ENCODE measurements at regions not wholly inside any gene's neighbourhood (a gene's known extent, or its start where the extent isn't known, plus 50 kb on each side); places are given as distances from the start of the nearest gene placed in this dataset.

DNA sequence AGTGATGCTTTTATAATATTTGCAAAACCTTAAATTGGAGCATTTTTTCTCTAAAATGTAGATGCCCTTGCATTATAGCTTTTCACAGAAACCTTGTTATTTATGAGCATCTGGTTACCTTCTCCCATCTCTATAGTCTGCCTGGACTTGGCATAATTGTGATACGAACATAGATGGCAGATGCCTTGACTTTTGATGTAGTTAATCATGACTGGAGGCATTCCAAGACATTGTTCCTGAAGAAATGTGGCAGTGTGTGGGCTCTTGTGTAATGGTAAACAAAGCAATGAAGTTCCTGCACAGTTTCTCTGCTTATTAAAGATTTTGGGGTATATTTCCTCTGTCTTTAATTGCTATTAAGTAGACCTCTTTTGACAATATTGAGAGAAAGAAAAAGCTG lies 500.1 kb downstream of the PCDH19 start:
- Histone ChIP-seq H3K79me1 (ENCODE audit: low read length) (no peaks in the 10 kb centered on the region), H3K23ac (ENCODE audit: low read length) (no peak overlapping the region), H3K9me3 (ENCODE audit: insufficient read depth, low read depth, low read length) (no peaks in the 10 kb centered on the region), H3K4me3 (ENCODE audit: low read depth, low read length) (no peak overlapping the region), H3K4ac (ENCODE audit: low read depth, low read length) (no peak overlapping the region), H2AFZ (ENCODE audit: insufficient read depth, low read length, poor library complexity) (no peak overlapping the region), H2BK5ac (ENCODE audit: low read depth, low read length, poor library complexity) (no peak overlapping the region), H3K4me2 (ENCODE audit: low read length) (no peak overlapping the region), H3K27ac (ENCODE audit: low read depth, low read length) (no peak overlapping the region), H4K8ac (ENCODE audit: low read depth, low read length) (no peak overlapping the region), H3K14ac (ENCODE audit: low read length) (no peak overlapping the region), H2BK12ac (ENCODE audit: low read length) (no peak overlapping the region), H2BK120ac (ENCODE audit: insufficient read depth, low read length, poor library complexity) (no peak overlapping the region), H3K27me3 (ENCODE audit: insufficient read depth, low read length) (no peaks in the 10 kb centered on the region), H3K18ac (ENCODE audit: low read length) (no peak overlapping the region), H4K12ac (ENCODE audit: low read depth, low read length) (no peak overlapping the region), H3K4me1 (ENCODE audit: control insufficient read depth in 1 of 2, insufficient read depth in 2 of 2, low read length in 2 of 2) (no peaks in the 10 kb centered on the region), H3K9ac (ENCODE audit: low read length) (no peak overlapping the region), H3K36me3 (ENCODE audit: control insufficient read depth in 1 of 2, insufficient read depth in 2 of 2, low read length in 2 of 2) (no peaks in the 10 kb centered on the region), H2AK5ac (ENCODE audit: low read length) (no peak overlapping the region), H3K79me2 (ENCODE audit: control insufficient read depth, insufficient read depth, low read length, poor library complexity) (no peaks in the 10 kb centered on the region), H4K91ac (ENCODE audit: low read depth, low read length) (no peak overlapping the region)
- WGBS (ENCODE audit: extremely low coverage, insufficient coverage, insufficient read length) = no CpG with 5 or more reads among the region's 1 CpG
- no peak for DNase-seq

DNA sequence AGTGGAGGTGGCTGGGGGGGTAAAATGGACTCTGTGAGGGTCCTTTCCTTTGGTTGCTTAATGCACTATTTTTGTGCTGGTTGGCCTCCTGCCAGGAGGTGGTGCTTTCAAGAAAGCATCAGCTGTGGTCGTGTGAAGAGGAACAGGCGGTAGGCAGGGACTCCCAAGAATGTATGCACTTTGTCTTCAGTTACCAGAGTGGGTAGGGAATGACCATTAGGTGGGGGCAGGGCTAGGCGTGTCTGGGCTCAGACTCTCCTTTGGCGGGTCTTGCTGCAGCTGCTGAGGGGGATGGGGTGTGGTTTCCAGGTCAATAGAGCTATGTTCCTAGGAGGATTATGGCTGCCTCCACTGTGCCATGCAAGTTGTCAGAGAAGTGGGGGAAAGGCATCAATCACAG lies 509.0 kb downstream of the PCDH19 start:
- Histone ChIP-seq H3K4me2 (ENCODE audit: low read length) (no peak overlapping the region), H2BK120ac (ENCODE audit: insufficient read depth, low read length, poor library complexity) (no peak overlapping the region), H2AK5ac (ENCODE audit: low read length) (no peak overlapping the region), H3K27me3 (ENCODE audit: insufficient read depth, low read length) (no peaks in the 10 kb centered on the region), H3K79me1 (ENCODE audit: low read length) (no peaks in the 10 kb centered on the region), H3K23ac (ENCODE audit: low read length) (no peak overlapping the region), H3K4ac (ENCODE audit: low read depth, low read length) (no peak overlapping the region), H4K12ac (ENCODE audit: low read depth, low read length) (no peak overlapping the region), H3K79me2 (ENCODE audit: control insufficient read depth, insufficient read depth, low read length, poor library complexity) (no peaks in the 10 kb centered on the region), H2BK5ac (ENCODE audit: low read depth, low read length, poor library complexity) (no peak overlapping the region), H3K18ac (ENCODE audit: low read length) (no peak overlapping the region), H2AFZ (ENCODE audit: insufficient read depth, low read length, poor library complexity) (no peak overlapping the region), H3K9me3 (ENCODE audit: insufficient read depth, low read depth, low read length) (no peaks in the 10 kb centered on the region), H4K91ac (ENCODE audit: low read depth, low read length) (no peak overlapping the region), H4K8ac (ENCODE audit: low read depth, low read length) (no peak overlapping the region), H3K14ac (ENCODE audit: low read length) (no peak overlapping the region), H3K4me1 (ENCODE audit: control insufficient read depth in 1 of 2, insufficient read depth in 2 of 2, low read length in 2 of 2) (no peaks in the 10 kb centered on the region), H3K27ac (ENCODE audit: low read depth, low read length) (no peak overlapping the region), H2BK12ac (ENCODE audit: low read length) (no peak overlapping the region), H3K9ac (ENCODE audit: low read length) (no peak overlapping the region), H3K36me3 (ENCODE audit: control insufficient read depth in 1 of 2, insufficient read depth in 2 of 2, low read length in 2 of 2) (no peaks in the 10 kb centered on the region), H3K4me3 (ENCODE audit: low read depth, low read length) (no peak overlapping the region)
- no peak for DNase-seq
- WGBS (ENCODE audit: extremely low coverage, insufficient coverage, insufficient read length) = no CpG with 5 or more reads among the region's 4 CpGs

DNA sequence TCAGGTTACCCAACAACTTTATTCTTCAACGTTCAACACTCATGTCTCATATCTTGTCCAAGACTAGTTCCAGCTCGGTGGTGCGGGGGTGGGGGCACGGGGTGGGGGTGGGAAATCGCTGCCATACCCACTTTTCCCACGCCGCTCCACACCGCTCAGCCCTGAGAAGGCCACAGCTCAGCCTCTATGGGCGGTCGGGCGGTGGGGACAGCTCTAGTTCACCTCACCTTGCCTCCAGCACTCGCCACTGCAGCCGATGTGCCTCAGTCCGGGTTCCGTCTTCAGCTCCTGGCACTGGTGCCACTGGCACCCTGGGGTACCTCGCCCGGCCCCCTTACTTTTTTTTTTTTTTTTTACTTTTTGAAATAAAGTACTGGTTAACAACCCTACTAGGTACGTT lies 522.2 kb downstream of the PCDH19 start:
- Histone ChIP-seq H3K9me3 (ENCODE audit: insufficient read depth, low read depth, low read length) (no peaks in the 10 kb centered on the region), H3K23ac (ENCODE audit: low read length) (no peak overlapping the region), H3K79me1 (ENCODE audit: low read length) (no peaks in the 10 kb centered on the region), H2AFZ (ENCODE audit: insufficient read depth, low read length, poor library complexity) (no peak overlapping the region), H3K14ac (ENCODE audit: low read length) (no peak overlapping the region), H3K27me3 (ENCODE audit: insufficient read depth, low read length) (no peaks in the 10 kb centered on the region), H3K36me3 (ENCODE audit: control insufficient read depth in 1 of 2, insufficient read depth in 2 of 2, low read length in 2 of 2) (no peaks in the 10 kb centered on the region), H2BK120ac (ENCODE audit: insufficient read depth, low read length, poor library complexity) (no peak overlapping the region), H3K4me1 (ENCODE audit: control insufficient read depth in 1 of 2, insufficient read depth in 2 of 2, low read length in 2 of 2) (no peaks in the 10 kb centered on the region), H4K8ac (ENCODE audit: low read depth, low read length) (no peak overlapping the region), H3K79me2 (ENCODE audit: control insufficient read depth, insufficient read depth, low read length, poor library complexity) (no peaks in the 10 kb centered on the region), H4K12ac (ENCODE audit: low read depth, low read length) (no peak overlapping the region), H3K18ac (ENCODE audit: low read length) (no peak overlapping the region), H3K27ac (ENCODE audit: low read depth, low read length) (no peak overlapping the region), H2AK5ac (ENCODE audit: low read length) (no peak overlapping the region), H3K9ac (ENCODE audit: low read length) (no peak overlapping the region), H3K4ac (ENCODE audit: low read depth, low read length) (no peak overlapping the region), H2BK12ac (ENCODE audit: low read length) (no peak overlapping the region), H4K91ac (ENCODE audit: low read depth, low read length) (no peak overlapping the region), H3K4me3 (ENCODE audit: low read depth, low read length) (no peak overlapping the region), H2BK5ac (ENCODE audit: low read depth, low read length, poor library complexity) (no peak overlapping the region), H3K4me2 (ENCODE audit: low read length) (no peak overlapping the region)
- no CpG with 5 or more reads among the region's 18 CpGs for WGBS (ENCODE audit: extremely low coverage, insufficient coverage, insufficient read length)
- DNase-seq = no peak

DNA sequence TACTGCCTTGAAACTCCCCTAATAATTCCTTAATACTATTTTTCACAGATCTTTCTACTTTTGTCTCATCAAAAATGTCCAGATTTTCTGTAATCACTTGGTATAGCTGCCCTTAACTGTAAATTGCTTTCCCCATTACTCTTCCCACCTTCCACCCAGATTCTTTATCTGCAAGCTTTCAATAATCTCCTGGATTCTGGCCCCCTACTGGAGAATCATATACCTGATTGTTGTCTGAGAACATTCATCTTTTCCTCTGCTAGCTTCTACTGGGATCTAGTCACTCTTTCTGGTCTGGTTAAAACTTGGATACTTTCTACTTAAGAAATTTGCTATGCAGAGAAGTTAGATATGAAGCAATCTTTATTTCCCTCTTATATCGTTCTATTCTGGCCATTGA lies 552.6 kb downstream of the PCDH19 start:
- Histone ChIP-seq H2AFZ (ENCODE audit: insufficient read depth, low read length, poor library complexity) (no peak overlapping the region), H3K27me3 (ENCODE audit: insufficient read depth, low read length) (no peaks in the 10 kb centered on the region), H4K91ac (ENCODE audit: low read depth, low read length) (no peak overlapping the region), H3K9ac (ENCODE audit: low read length) (no peak overlapping the region), H2AK5ac (ENCODE audit: low read length) (no peak overlapping the region), H3K79me1 (ENCODE audit: low read length) (no peaks in the 10 kb centered on the region), H3K27ac (ENCODE audit: low read depth, low read length) (no peak overlapping the region), H3K4me2 (ENCODE audit: low read length) (no peak overlapping the region), H3K4me3 (ENCODE audit: low read depth, low read length) (no peak overlapping the region), H2BK5ac (ENCODE audit: low read depth, low read length, poor library complexity) (no peak overlapping the region), H4K12ac (ENCODE audit: low read depth, low read length) (no peak overlapping the region), H3K79me2 (ENCODE audit: control insufficient read depth, insufficient read depth, low read length, poor library complexity) (no peaks in the 10 kb centered on the region), H3K23ac (ENCODE audit: low read length) (no peak overlapping the region), H3K4me1 (ENCODE audit: control insufficient read depth in 1 of 2, insufficient read depth in 2 of 2, low read length in 2 of 2) (no peaks in the 10 kb centered on the region), H4K8ac (ENCODE audit: low read depth, low read length) (no peak overlapping the region), H3K4ac (ENCODE audit: low read depth, low read length) (no peak overlapping the region), H3K9me3 (ENCODE audit: insufficient read depth, low read depth, low read length) (no peaks in the 10 kb centered on the region), H2BK12ac (ENCODE audit: low read length) (no peak overlapping the region), H3K18ac (ENCODE audit: low read length) (no peak overlapping the region), H3K36me3 (ENCODE audit: control insufficient read depth in 1 of 2, insufficient read depth in 2 of 2, low read length in 2 of 2) (no peaks in the 10 kb centered on the region), H3K14ac (ENCODE audit: low read length) (no peak overlapping the region), H2BK120ac (ENCODE audit: insufficient read depth, low read length, poor library complexity) (no peak overlapping the region)
- WGBS (ENCODE audit: extremely low coverage, insufficient coverage, insufficient read length) = no CpG with 5 or more reads among the region's 1 CpG
- no peak for DNase-seq
